HK-2 (cell line): ENCODE measurements at regions not wholly inside any gene's neighbourhood (a gene's known extent, or its start where the extent isn't known, plus 50 kb on each side); places are given as distances from the start of the nearest gene placed in this dataset.

Source experiments
- DNase-seq: peaks from one replicate; pipeline ENCODE4 v3.0.0-alpha.2; 2018; ENCODE audit not compliant: unreplicated experiment

- DNase-seq: no peak
Observed at GRCh38 chr4:13054420-13054970, 429.6 kb downstream of the RAB28 start.

- DNase-seq: no peak
Observed at GRCh38 chr4:13047591-13047990, 436.5 kb downstream of the RAB28 start.

DNA sequence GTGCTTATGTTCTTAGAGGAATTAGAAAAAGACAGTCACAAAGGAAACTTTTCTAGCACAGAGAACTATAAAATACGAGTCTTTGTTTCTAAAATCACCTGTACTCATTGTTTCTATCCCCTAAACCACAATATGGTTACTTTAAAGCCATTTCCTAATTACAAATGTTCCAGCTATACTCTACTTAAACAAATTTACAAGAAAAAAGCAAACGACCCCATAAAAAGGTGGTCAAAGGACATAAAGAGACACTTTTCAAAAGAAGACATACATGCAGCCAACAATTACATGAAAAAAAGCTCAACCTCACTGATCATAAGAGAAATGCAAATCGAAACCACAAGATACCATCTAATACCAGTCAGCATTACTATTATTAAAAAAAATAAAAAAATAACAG lies 447.3 kb downstream of the RAB28 start:
- DNase-seq: no peak

DNA sequence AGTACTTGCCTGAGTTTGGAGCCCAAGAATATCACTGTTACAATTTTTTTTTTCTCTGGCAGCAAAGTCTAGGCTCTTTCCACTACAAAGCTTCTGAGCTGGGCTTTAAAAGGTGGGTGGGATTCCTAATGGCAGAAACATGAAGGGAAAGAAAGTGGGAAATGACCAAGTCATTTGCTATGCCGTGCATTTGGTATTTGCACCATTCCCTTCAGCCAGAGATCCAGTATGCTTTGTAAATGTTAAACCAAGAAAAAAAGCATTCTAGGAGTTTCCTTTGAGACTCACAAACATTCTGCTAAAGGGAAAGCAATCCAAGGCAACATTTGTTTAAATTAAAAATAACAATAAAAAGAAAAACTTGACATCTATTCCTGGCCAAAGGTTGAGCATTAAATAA lies 451.2 kb downstream of the RAB28 start:
- no peak for DNase-seq

DNA sequence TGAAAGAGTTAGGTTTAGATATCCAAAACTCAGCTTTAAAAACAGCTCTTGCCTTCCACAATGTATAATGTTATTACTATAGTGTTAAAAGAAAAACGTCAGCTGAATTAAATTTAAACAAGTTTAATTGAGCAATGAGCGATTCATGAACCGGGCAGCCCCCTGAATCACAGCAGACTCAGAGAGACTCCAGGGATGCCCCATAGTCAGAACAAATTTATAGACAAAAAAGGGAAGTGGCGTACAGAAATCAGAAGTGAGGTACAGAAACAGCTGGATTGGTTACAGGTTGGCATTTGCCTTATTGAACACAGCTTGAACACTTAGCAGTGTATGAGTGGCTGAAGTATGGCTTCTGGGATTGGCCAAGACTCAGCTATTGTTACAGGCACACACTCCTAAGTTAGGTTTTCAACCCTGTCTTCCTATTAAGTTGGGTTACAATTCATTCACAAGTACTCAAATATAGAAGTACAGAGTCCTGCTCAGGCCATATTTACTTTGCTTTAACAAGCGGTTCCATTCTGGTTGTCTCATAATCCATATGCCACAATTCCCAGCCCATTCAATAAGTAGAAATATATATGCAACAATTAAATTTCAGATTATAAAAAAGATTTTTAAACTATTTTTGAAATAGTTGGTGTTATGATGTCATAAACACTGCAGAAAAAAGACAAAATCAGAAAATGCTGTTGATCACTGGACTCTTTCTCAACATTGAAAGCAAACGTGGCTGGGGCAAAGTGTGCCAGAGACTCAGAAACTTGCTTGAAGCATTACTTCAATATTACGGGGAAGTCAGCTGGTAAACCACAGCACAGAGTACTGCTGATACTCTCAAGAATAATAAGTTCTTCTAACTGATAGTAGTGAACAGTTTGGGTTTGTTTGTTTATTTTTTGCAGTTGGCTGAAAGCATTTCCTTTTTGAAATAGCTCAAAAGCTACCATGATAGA lies 459.7 kb downstream of the RAB28 start:
- DNase-seq: no peak

GRCh38 chr4:13007802-13008470 lies 476.2 kb downstream of the RAB28 start:
- no peak for DNase-seq

DNA sequence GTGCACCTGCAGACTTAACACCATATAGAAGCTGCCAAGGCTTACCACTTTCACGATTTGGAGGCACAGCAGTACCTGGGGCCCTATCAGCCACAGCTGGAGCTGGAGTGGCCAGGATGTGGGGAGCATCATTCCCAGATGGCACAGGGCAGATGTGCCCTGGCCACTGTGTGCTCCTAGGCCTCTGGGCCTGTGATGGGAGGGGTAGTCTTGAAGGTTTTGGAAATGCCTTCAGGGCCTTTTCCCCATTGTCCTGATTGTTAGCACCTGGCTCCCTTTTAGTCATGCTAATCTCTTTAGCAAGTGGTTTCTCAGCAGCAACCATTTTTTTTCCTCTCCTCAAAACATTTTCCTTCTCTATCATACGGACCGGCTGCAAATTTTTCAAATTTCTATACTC lies 490.2 kb downstream of the RAB28 start:
- DNase-seq: no peak

- DNase-seq: no peak
Observed at GRCh38 chr4:12987284-12987683, 496.9 kb downstream of the RAB28 start.

GRCh38 chr4:12979797-12980196 lies 504.3 kb downstream of the RAB28 start:
- DNase-seq: no peak

- no peak for DNase-seq
Observed at GRCh38 chr4:12978310-12978709, 505.8 kb downstream of the RAB28 start.

DNA sequence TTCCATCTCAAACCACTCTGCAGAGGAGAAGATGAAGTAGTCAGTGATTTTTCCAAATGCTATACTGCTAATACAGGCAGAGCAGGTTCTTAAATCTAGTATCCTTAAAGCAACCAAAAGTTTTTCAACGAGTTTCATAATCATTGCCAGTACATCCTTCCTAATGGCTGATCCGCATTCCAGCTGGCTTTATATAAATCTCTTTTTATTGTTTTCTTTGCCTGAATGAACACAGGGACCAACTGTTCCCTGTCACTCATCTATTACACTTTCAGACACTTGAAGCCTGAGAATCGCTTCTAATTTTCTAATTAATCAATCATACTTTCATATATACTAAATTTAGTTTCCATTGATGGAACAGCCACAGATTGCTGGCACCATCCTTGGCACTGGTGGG lies 508.6 kb downstream of the RAB28 start:
- no peak for DNase-seq

DNA sequence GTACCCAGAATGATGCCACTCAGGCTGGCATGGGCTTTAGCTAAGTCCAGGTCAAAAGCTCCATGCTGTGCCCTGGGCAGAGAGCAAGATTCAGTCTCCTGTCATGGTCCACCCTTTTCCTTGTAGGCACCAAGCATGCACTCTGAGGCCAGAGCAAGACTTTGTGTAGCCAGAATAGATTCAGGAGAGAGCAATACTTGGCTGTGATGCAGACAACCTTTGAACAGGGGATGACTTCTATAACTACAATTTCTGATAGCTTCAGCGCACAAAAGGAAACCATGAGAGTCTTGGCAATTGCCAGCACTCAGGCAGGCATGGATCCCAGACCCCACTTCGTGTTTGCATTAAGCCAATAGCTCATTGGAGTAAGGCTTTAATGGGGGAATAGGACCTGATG lies 510.6 kb downstream of the RAB28 start:
- DNase-seq: no peak

- no peak for DNase-seq
Observed at GRCh38 chr4:12968345-12968744, 515.8 kb downstream of the RAB28 start.

GRCh38 chr4:12966726-12967125 lies 517.4 kb downstream of the RAB28 start:
- DNase-seq: no peak

- no peak for DNase-seq
Observed at GRCh38 chr4:12965334-12965733, 518.8 kb downstream of the RAB28 start.

DNA sequence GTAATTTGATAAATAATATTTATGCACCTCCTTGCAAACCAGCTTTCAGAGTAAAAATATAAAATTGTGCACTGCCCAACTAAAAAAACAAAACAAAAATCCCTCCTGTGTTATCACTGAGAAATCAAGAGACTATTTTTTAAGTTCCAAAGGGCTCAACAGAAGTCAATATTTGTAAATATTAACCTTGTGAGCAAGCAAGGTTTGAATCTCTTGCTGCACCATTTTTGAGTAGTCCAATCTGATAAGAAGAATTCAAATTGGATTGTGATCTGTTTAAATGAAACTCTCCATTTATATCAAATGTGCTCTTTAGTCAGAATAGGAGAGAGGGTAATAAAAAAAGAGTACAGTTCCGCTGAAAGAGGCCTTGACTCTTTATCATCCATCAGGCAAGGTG lies 520.2 kb downstream of the RAB28 start:
- DNase-seq: no peak

DNA sequence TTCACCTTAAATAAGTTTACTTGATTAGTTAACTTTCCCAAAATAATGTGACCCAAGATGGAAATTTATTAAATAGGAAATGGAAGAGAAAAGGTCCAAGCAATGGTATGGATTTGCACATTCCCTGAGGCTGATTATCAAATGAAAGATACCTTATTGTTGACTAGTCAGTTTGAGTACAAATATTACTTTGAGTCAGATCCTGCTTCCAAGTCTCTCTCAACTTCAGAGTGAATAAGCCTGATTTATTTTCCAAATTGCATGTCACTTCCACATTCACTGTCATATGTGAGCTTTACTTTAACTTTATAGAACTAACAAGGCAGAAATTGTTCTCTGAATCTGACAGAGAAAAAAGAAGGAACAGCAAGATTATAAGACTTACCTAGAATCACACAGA lies 520.8 kb downstream of the RAB28 start:
- no peak for DNase-seq

DNA sequence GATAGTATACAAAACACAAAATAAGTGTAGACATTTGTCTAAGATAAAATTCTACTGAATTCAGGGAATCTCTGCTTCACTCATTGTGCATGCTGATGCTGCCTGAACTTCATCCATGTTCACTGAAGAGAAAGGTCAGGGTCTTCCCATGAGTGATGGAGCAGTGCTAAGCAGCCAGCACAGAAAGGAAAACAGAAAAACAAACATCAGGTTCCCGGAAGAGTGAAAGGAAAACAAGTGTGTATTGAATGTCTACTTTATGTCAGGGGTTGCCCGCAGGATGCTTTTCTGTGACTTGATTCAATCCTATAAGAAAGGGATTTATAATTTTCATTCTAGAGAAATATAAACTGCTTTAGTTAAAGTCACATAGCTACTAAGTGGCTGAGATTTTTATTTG lies 522.4 kb downstream of the RAB28 start:
- DNase-seq: no peak

DNA sequence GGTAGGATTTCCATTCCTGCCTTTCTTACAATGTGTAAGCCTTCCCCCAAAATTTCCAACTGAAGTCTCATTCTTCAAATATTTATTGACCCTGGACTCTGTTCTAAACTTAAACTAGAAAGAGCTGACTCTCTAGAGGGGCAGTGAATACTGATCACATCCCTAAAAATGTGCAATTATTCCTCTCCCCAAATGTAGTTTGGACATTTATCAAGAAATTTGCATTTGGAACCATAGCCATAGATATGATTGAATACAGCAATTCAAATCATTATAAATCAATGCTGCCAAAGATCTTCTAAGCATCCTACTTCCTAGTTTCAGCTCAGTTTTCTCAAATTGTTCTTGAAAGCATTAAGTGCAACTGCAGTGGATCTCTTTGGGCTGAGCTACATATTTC lies 525.7 kb downstream of the RAB28 start:
- DNase-seq: no peak

DNA sequence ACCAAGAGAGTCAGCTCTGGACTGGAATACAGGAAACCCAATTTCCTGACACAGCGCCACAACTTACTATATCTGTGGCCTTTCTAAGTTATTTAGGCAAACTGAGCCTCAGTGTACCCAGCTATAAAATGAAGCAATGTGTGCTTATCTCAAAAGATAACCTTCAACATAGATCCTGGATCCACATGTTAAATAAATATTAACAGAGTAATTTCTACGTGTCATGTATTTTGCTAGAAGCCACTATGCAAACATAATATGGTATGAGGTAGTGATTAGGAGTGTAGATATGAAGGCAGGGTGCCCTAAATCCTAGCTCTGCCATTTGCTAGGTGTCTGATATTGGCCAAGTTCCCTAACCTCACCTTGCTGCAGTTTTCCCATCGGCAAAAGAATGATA lies 527.0 kb downstream of the RAB28 start:
- DNase-seq: no peak

DNA sequence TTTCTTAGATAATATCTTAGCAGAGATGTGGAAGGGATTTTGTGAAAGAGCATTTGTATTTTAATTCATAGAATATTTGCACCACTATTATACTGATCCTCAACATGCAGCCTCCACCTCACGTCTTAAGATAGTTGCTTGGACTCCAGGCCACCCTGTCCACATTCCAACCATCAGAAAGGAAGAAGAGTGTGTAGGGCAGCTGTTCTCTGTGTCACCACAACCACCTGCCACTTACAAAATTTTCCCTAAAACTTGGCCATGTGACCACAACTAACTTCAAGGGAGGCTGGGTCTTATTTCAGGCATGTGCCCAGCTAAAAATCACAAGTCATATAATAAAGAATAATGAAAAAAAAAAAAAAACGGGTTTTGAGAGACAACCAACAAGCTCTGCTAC lies 528.1 kb downstream of the RAB28 start:
- DNase-seq: no peak

DNA sequence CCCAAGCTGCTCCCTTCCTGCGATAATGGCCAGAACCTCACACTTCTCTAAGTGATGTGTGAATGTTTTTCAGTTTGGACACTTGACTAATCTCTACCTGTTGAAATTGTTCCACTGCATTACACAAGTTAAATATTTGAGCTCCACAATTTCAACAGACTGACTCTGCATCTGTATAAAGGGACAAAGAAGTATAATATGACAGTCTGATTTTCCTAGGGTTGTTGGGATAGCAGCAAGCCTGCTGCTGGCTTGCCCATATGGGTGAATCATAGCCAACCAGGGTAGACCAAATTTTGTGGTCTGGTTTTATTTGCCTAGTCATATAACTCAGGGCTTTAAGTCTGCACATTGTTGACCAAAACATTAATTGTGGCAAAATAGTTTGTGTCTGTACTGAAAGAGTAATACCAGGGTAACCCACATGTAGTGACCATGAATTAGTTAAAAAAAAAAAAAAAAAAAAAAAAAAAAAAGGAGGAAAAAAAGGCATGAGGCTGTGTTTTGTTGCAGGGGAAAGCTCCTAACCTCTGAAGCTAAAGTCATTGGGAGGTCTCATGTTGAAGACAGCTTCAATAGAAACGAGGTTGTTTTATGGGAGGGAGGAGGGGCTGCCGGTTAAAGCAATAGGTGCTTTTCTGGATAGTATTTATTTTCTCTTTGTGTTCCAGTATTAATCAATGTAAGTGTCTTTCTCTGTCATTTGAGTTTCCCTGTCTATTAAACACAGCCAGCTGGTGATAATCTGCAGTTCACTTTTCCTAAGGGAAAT lies 534.2 kb downstream of the RAB28 start:
- DNase-seq: no peak
